Stimulated activated CD4-positive, alpha-beta T cell treated with anti-CD3 and anti-CD28 coated beads, Interleukin-2, amount 100 ng/mL, for 24 hours (primary cell): ENCODE measurements at regions not wholly inside any gene's neighbourhood (a gene's known extent, or its start where the extent isn't known, plus 50 kb on each side); places are given as distances from the start of the nearest gene placed in this dataset.
"Not testable (repeated sequence)": the region's sequence is repeated elsewhere in the genome, so short reads cannot be mapped to it uniquely, and the experiment has no call there.

ENCODE experiments used
- DNase-seq, 2 donors: peaks; one replicate each; pipeline ENCODE4 v3.0.0-alpha.2; 2020

DNA sequence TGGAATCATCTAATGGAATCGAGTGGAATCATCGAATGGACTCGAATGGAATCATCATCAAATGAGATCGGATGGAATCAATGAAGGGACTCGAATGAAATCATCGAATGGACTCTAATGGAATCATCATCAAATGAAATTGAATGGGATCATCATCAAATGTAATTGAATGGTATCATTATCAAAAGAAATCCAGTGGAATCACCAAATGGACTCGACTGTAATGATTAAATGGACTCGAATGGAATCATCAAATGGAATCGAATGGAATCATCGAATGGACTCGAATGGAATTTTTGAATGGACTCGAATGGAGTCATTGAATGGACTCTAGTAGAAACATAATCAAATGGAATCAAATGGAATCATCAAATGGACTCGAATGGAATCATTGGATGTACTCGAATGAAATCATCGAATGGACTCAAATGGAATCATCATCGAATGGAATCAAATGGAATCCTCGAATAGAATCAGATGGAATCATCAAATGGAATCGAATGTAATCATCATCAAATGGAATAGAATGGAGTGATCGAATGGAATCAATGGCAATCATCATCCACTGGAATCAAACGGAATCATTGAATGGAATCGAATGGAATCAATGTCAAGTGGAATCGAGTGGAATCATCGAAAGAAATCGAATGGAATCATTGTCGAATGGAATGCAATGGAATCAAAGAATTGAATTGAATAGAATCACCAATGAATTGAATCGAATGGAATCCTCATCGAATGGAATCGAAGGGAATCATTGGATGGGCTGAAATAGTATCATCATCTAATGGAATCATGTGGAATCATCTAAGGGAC lies 234.2 kb downstream of the SHCBP1 start:
- DNase-seq: peak in 1 of 2 donors; percentile 61

- DNase-seq: not testable (repeated sequence)
Observed at GRCh38 chr16:46386110-46386771, 234.9 kb downstream of the SHCBP1 start.

- peak in 1 of 2 donors; percentile 30 for DNase-seq
Observed at GRCh38 chr16:46384285-46385061, 236.7 kb downstream of the SHCBP1 start.

GRCh38 chr16:46383581-46383980 lies 237.6 kb downstream of the SHCBP1 start:
- not testable (repeated sequence) for DNase-seq

- DNase-seq: not testable (repeated sequence)
Observed at GRCh38 chr16:46382791-46383541, 238.2 kb downstream of the SHCBP1 start.

DNA sequence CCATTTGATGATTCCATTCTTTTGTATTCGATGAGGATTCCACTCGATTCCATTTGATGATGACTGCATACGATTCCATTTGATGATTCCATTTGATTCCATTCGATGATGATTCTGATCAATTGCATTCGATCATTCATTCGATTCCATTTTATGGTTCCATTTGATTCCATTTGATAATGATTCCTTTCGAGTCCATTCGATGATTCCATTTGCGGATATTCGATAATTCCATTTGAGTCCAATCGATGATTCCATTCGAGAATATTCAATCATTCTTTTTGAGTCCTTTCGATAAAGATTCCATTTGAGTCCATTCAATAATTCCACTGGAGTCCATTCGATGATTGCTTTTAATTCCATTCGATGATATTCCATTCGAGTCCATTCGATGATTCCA lies 239.1 kb downstream of the SHCBP1 start:
- not testable (repeated sequence) for DNase-seq

DNA sequence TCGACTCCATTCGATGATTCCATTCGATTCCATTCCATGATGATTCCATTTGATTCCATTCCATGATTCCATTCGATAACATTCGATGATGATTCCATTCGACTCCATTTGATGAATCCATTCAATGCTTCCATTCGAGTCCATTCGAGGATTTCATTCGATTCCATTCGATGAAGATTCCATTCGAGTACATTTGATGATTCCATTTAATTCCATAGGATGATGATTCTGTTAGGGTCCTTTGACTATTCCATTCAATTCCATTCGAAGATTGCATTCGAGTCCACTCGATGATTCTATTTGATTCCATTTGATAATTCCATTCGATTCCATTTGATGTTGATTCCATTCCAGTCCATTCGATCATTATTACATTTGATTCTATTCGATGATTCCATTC lies 239.8 kb downstream of the SHCBP1 start:
- DNase-seq: not testable (repeated sequence)
